ENCODE measurements at regions not wholly inside any gene's neighbourhood (a gene's known extent, or its start where the extent isn't known, plus 50 kb on each side); places are given as distances from the start of the nearest gene placed in this dataset.
A peak's percentile ranks its signal among the peaks of the same experiment; 100 is the strongest.

GRCh38 chr5:167800427-167800826, 491.0 kb upstream of the WWC1 start:
- Histone ChIP-seq H3K27me3 (ENCODE audit: insufficient read depth, poor library complexity, severe bottlenecking) (no peaks in the 10 kb centered on the region), H3K4me3 (ENCODE audit: severe bottlenecking) (no peak overlapping the region), H3K27ac (ENCODE audit: poor library complexity, severe bottlenecking) (no peak overlapping the region), H3K9me3 (ENCODE audit: severe bottlenecking) (peaks cover 2% of the 10 kb centered on the region), H3K4me1 (ENCODE audit: insufficient read depth, poor library complexity, severe bottlenecking) (peaks cover 36% of the 10 kb centered on the region), H3K36me3 (ENCODE audit: low read depth) (no peaks in the 10 kb centered on the region)
- ATAC-seq (ENCODE audit: low read depth) (no peak), DNase-seq (ENCODE audit: low spot score) (no peak)
- TF ChIP-seq, protein P1, sequence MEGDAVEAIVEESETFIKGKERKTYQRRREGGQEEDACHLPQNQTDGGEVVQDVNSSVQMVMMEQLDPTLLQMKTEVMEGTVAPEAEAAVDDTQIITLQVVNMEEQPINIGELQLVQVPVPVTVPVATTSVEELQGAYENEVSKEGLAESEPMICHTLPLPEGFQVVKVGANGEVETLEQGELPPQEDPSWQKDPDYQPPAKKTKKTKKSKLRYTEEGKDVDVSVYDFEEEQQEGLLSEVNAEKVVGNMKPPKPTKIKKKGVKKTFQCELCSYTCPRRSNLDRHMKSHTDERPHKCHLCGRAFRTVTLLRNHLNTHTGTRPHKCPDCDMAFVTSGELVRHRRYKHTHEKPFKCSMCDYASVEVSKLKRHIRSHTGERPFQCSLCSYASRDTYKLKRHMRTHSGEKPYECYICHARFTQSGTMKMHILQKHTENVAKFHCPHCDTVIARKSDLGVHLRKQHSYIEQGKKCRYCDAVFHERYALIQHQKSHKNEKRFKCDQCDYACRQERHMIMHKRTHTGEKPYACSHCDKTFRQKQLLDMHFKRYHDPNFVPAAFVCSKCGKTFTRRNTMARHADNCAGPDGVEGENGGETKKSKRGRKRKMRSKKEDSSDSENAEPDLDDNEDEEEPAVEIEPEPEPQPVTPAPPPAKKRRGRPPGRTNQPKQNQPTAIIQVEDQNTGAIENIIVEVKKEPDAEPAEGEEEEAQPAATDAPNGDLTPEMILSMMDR (IDR thresholded peaks at IDR 0.05; ENCODE audit: poor library complexity, severe bottlenecking), result no peak

GRCh38 chr5:167801999-167802398, 489.4 kb upstream of the WWC1 start:
- H3K27me3 ChIP-seq (ENCODE audit: insufficient read depth, poor library complexity, severe bottlenecking), result no peaks in the 10 kb centered on the region
- H3K4me1 ChIP-seq (ENCODE audit: insufficient read depth, poor library complexity, severe bottlenecking), result peaks cover 38% of the 10 kb centered on the region
- H3K36me3 ChIP-seq (ENCODE audit: low read depth), result no peaks in the 10 kb centered on the region
- H3K9me3 ChIP-seq (ENCODE audit: severe bottlenecking), result peaks cover 2% of the 10 kb centered on the region
- ATAC-seq (ENCODE audit: low read depth) (no peak), DNase-seq (ENCODE audit: low spot score) (no peak)
- TF ChIP-seq, protein P1 (IDR thresholded peaks at IDR 0.05; ENCODE audit: poor library complexity, severe bottlenecking), result no peak
- peak overlapping the region; percentile 81 for H3K27ac ChIP-seq (ENCODE audit: poor library complexity, severe bottlenecking)
- H3K4me3 ChIP-seq (ENCODE audit: severe bottlenecking), result no peak overlapping the region

GRCh38 chr5:167802755-167803431, 488.6 kb upstream of the WWC1 start:
- no peak for DNase-seq (ENCODE audit: low spot score)

GRCh38 chr5:167804512-167805220, 486.8 kb upstream of the WWC1 start:
- Histone ChIP-seq H3K36me3 (ENCODE audit: low read depth) (no peaks in the 10 kb centered on the region), H3K9me3 (ENCODE audit: severe bottlenecking) (no peaks in the 10 kb centered on the region), H3K4me3 (ENCODE audit: severe bottlenecking) (no peak overlapping the region), H3K27ac (ENCODE audit: poor library complexity, severe bottlenecking) (peak overlapping the region; percentile 81), H3K27me3 (ENCODE audit: insufficient read depth, poor library complexity, severe bottlenecking) (no peaks in the 10 kb centered on the region), H3K4me1 (ENCODE audit: insufficient read depth, poor library complexity, severe bottlenecking) (peaks cover 33% of the 10 kb centered on the region)
- DNase-seq (ENCODE audit: low spot score) (peak; percentile 88), ATAC-seq (ENCODE audit: low read depth) (peak; percentile 99)
- TF ChIP-seq, protein P1 (IDR thresholded peaks at IDR 0.05; ENCODE audit: poor library complexity, severe bottlenecking), result no peak

More at GRCh38 chr5:167802755-167803431, 488.6 kb upstream of the WWC1 start:
- peak; percentile 55 for ATAC-seq (ENCODE audit: low read depth)
- TF ChIP-seq, protein P1 (IDR thresholded peaks at IDR 0.05; ENCODE audit: poor library complexity, severe bottlenecking), result no peak
- Histone ChIP-seq H3K9me3 (ENCODE audit: severe bottlenecking) (no peaks in the 10 kb centered on the region), H3K36me3 (ENCODE audit: low read depth) (no peaks in the 10 kb centered on the region), H3K27me3 (ENCODE audit: insufficient read depth, poor library complexity, severe bottlenecking) (no peaks in the 10 kb centered on the region), H3K4me1 (ENCODE audit: insufficient read depth, poor library complexity, severe bottlenecking) (peaks cover 38% of the 10 kb centered on the region), H3K27ac (ENCODE audit: poor library complexity, severe bottlenecking) (peak overlapping the region; percentile 81), H3K4me3 (ENCODE audit: severe bottlenecking) (no peak overlapping the region)

DNA sequence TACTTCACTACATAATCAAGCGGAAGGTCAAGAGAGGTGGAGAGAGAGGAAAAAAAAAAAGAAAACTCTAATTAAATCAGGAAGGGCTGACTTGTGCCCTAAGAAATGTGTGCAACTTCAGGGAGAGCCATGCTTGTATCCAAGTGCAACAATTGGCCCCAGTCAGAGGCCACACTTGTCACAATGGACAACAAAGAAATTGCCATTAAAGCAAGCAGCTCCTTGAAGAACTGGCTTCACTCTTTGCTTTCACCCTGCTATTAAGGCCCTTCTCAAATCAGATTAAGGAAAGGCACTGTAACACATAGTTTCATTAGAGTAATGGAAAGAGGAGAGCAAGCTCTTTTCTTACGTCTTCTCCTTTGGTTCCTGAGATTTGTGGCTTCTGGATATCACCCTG, 480.9 kb upstream of the WWC1 start:
- no peaks in the 10 kb centered on the region for H3K9me3 ChIP-seq (ENCODE audit: severe bottlenecking)
- H3K27me3 ChIP-seq (ENCODE audit: insufficient read depth, poor library complexity, severe bottlenecking), result no peaks in the 10 kb centered on the region
- DNase-seq (ENCODE audit: low spot score) (no peak), ATAC-seq (ENCODE audit: low read depth) (no peak)
- H3K4me3 ChIP-seq (ENCODE audit: severe bottlenecking), result no peak overlapping the region
- peaks cover 23% of the 10 kb centered on the region for H3K4me1 ChIP-seq (ENCODE audit: insufficient read depth, poor library complexity, severe bottlenecking)
- TF ChIP-seq, protein P1 (IDR thresholded peaks at IDR 0.05; ENCODE audit: poor library complexity, severe bottlenecking), result no peak
- H3K27ac ChIP-seq (ENCODE audit: poor library complexity, severe bottlenecking), result no peak overlapping the region
- H3K36me3 ChIP-seq (ENCODE audit: low read depth), result no peaks in the 10 kb centered on the region
